ENCODE measurements at regions not wholly inside any gene's neighbourhood (a gene's known extent, or its start where the extent isn't known, plus 50 kb on each side); places are given as distances from the start of the nearest gene placed in this dataset.

GRCh38 chr1:55718758-55719671 lies 503.9 kb upstream of the USP24 start:
- no peak overlapping the region for H3K4me3 ChIP-seq (ENCODE audit: low read depth, low read length)
- TF ChIP-seq, protein P1, sequence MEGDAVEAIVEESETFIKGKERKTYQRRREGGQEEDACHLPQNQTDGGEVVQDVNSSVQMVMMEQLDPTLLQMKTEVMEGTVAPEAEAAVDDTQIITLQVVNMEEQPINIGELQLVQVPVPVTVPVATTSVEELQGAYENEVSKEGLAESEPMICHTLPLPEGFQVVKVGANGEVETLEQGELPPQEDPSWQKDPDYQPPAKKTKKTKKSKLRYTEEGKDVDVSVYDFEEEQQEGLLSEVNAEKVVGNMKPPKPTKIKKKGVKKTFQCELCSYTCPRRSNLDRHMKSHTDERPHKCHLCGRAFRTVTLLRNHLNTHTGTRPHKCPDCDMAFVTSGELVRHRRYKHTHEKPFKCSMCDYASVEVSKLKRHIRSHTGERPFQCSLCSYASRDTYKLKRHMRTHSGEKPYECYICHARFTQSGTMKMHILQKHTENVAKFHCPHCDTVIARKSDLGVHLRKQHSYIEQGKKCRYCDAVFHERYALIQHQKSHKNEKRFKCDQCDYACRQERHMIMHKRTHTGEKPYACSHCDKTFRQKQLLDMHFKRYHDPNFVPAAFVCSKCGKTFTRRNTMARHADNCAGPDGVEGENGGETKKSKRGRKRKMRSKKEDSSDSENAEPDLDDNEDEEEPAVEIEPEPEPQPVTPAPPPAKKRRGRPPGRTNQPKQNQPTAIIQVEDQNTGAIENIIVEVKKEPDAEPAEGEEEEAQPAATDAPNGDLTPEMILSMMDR (IDR thresholded peaks at IDR 0.05; ENCODE audit: insufficient read depth, low read depth, low read length, missing control alignments), result no peak
- DNase-seq (ENCODE audit: low read depth), result no peak

DNA sequence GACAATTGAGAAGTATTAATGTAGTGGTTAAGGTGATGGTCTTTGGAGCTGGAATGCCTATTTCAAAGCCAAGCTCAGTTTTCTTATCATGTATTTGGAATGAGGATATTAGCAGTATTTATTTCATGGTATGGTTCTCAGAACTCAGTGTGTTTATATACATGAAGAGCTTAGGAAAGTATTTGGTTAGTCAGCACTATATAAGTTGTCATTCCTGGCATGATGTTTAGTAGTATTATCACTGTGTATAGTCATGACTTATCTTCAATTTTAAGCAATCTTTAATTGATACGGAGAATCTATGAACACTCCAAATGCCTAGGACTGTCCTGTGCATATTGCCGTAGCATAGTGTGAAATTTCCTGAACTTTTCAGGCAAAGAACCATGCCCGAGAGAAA lies 501.9 kb upstream of the USP24 start:
- DNase-seq (ENCODE audit: low read depth), result no peak
- no peak overlapping the region for H3K4me3 ChIP-seq (ENCODE audit: low read depth, low read length)

GRCh38 chr1:55716610-55717009 lies 501.4 kb upstream of the USP24 start:
- H3K4me3 ChIP-seq (ENCODE audit: low read depth, low read length), result no peak overlapping the region
- no peak for DNase-seq (ENCODE audit: low read depth)
- TF ChIP-seq, protein P1 (IDR thresholded peaks at IDR 0.05; ENCODE audit: insufficient read depth, low read depth, low read length, missing control alignments), result no peak

More for the DNA sequence above, 501.9 kb upstream of the USP24 start:
- TF ChIP-seq, protein P1 (IDR thresholded peaks at IDR 0.05; ENCODE audit: insufficient read depth, low read depth, low read length, missing control alignments), result no peak

DNA sequence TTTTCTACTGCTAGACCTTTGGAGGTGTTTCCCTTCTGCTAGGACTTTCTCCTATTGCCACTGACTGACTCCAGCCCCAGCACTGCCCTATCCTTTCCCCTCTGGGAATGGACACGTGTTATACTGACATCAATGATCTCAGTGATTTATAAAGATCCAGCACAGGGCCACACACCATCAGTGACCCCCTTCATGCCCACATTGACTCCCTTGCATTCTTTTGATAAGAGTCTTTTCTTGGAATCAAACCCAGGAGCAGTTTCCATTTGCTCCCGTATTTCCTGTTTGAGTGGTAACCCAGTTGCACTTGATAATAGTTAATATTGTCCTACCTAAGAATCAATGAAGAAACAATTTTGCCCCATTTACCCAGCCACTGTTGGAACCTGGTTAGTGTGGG lies 501.0 kb upstream of the USP24 start:
- TF ChIP-seq, protein P1 (IDR thresholded peaks at IDR 0.05; ENCODE audit: insufficient read depth, low read depth, low read length, missing control alignments), result no peak
- no peak overlapping the region for H3K4me3 ChIP-seq (ENCODE audit: low read depth, low read length)
- no peak for DNase-seq (ENCODE audit: low read depth)

DNA sequence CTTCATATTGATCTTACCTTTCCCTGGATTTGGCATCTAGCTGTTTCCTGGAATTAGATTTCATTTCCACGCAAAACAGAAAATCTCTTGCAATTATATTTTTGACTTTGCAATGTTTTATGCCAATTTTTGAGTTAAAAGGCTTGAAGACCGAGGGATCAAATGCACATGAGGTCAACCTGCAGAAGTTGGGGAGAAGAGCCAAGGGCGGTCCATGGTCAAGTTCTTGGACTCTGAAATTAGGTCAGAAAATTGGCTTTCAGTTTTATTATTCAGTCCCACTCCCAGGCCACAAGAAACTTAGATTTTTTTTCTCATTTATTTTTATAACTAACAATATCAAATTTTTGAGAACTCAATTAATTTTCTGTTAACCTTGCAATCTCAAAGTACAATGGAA lies 499.1 kb upstream of the USP24 start:
- no peak overlapping the region for H3K4me3 ChIP-seq (ENCODE audit: low read depth, low read length)
- TF ChIP-seq, protein P1 (IDR thresholded peaks at IDR 0.05; ENCODE audit: insufficient read depth, low read depth, low read length, missing control alignments), result no peak
- no peak for DNase-seq (ENCODE audit: low read depth)

DNA sequence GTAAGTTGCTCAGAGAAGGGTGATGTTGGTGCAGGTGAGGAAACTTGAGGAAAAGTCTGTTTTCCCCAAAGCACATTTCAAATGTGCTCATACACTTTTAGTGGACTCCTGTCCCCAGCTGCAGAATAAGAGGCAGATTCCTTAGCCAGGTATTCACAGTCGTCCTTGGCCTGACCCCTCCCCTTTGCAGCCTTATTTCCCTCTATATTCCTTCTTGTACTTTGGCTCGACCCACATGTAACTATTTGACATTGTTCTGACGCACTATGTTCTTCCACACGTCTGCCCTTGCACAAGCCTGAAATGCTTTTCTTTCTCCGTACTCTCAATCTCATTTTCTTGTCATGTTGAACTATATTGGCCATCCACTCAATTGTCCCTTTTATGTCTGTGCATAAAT lies 498.4 kb upstream of the USP24 start:
- TF ChIP-seq, protein P1 (IDR thresholded peaks at IDR 0.05; ENCODE audit: insufficient read depth, low read depth, low read length, missing control alignments), result no peak
- DNase-seq (ENCODE audit: low read depth), result no peak

More for the DNA sequence above, 498.4 kb upstream of the USP24 start:
- H3K4me3 ChIP-seq (ENCODE audit: low read depth, low read length), result no peak overlapping the region
